ENCODE measurements at regions not wholly inside any gene's neighbourhood (a gene's known extent, or its start where the extent isn't known, plus 50 kb on each side); places are given as distances from the start of the nearest gene placed in this dataset.
A peak's percentile ranks its signal among the peaks of the same experiment; 100 is the strongest.
"Not testable (repeated sequence)": the region's sequence is repeated elsewhere in the genome, so short reads cannot be mapped to it uniquely, and the experiment has no call there.

GRCh38 chr7:150084724-150085123, 211.0 kb downstream of the ATP6V0E2 start:
- not testable (repeated sequence) for H3K36me3 Mint-ChIP-seq; H3K4me3 Mint-ChIP-seq; DNase-seq; H3K9me3 Mint-ChIP-seq; H3K27ac Mint-ChIP-seq; H3K4me1 Mint-ChIP-seq; H3K27me3 Mint-ChIP-seq (ENCODE audit: low read depth in 3 of 3)

- not testable (repeated sequence) for H3K36me3 Mint-ChIP-seq; DNase-seq; H3K4me1 Mint-ChIP-seq; H3K27me3 Mint-ChIP-seq (ENCODE audit: low read depth in 3 of 3); H3K9me3 Mint-ChIP-seq; H3K4me3 Mint-ChIP-seq; H3K27ac Mint-ChIP-seq
Observed at GRCh38 chr7:150087478-150087877, 213.7 kb downstream of the ATP6V0E2 start.

- H3K27ac Mint-ChIP-seq; H3K36me3 Mint-ChIP-seq; H3K27me3 Mint-ChIP-seq (ENCODE audit: low read depth in 3 of 3); H3K4me3 Mint-ChIP-seq; H3K9me3 Mint-ChIP-seq; H3K4me1 Mint-ChIP-seq; DNase-seq: not testable (repeated sequence)
Observed at GRCh38 chr7:150089139-150089538, 215.4 kb downstream of the ATP6V0E2 start.

GRCh38 chr7:150090776-150091175, 217.0 kb downstream of the ATP6V0E2 start:
- H3K27ac Mint-ChIP-seq; DNase-seq; H3K9me3 Mint-ChIP-seq; H3K36me3 Mint-ChIP-seq; H3K4me1 Mint-ChIP-seq; H3K27me3 Mint-ChIP-seq (ENCODE audit: low read depth in 3 of 3); H3K4me3 Mint-ChIP-seq: not testable (repeated sequence)

- not testable (repeated sequence) for H3K4me1 Mint-ChIP-seq
Observed at GRCh38 chr7:150093897-150094296, 220.1 kb downstream of the ATP6V0E2 start.

GRCh38 chr7:150096213-150096994, 222.6 kb downstream of the ATP6V0E2 start:
- not testable (repeated sequence) for H3K27me3 Mint-ChIP-seq (ENCODE audit: low read depth in 3 of 3); H3K36me3 Mint-ChIP-seq

More at GRCh38 chr7:150093897-150094296, 220.1 kb downstream of the ATP6V0E2 start:
- not testable (repeated sequence) for H3K9me3 Mint-ChIP-seq; H3K4me3 Mint-ChIP-seq; H3K27ac Mint-ChIP-seq; DNase-seq; H3K36me3 Mint-ChIP-seq; H3K27me3 Mint-ChIP-seq (ENCODE audit: low read depth in 3 of 3)

GRCh38 chr7:150098592-150098991, 224.6 kb upstream of the LRRC61 start:
- not testable (repeated sequence) for H3K4me1 Mint-ChIP-seq; H3K27me3 Mint-ChIP-seq (ENCODE audit: low read depth in 3 of 3); DNase-seq; H3K36me3 Mint-ChIP-seq; H3K9me3 Mint-ChIP-seq; H3K4me3 Mint-ChIP-seq; H3K27ac Mint-ChIP-seq

More at GRCh38 chr7:150096213-150096994, 222.6 kb downstream of the ATP6V0E2 start:
- H3K27ac Mint-ChIP-seq, DNase-seq, H3K9me3 Mint-ChIP-seq, H3K4me1 Mint-ChIP-seq, H3K4me3 Mint-ChIP-seq: not testable (repeated sequence)

GRCh38 chr7:150101282-150101681, 221.9 kb upstream of the LRRC61 start:
- not testable (repeated sequence) for DNase-seq; H3K27ac Mint-ChIP-seq; H3K27me3 Mint-ChIP-seq (ENCODE audit: low read depth in 3 of 3); H3K36me3 Mint-ChIP-seq; H3K4me1 Mint-ChIP-seq; H3K9me3 Mint-ChIP-seq; H3K4me3 Mint-ChIP-seq

- not testable (repeated sequence) for H3K36me3 Mint-ChIP-seq; H3K27me3 Mint-ChIP-seq (ENCODE audit: low read depth in 3 of 3); H3K27ac Mint-ChIP-seq; H3K4me1 Mint-ChIP-seq; H3K9me3 Mint-ChIP-seq; H3K4me3 Mint-ChIP-seq; DNase-seq
Observed at GRCh38 chr7:150107283-150107682, 215.9 kb upstream of the LRRC61 start.

- not testable (repeated sequence) for H3K36me3 Mint-ChIP-seq; DNase-seq; H3K27ac Mint-ChIP-seq; H3K9me3 Mint-ChIP-seq; H3K4me1 Mint-ChIP-seq; H3K27me3 Mint-ChIP-seq (ENCODE audit: low read depth in 3 of 3); H3K4me3 Mint-ChIP-seq
Observed at GRCh38 chr7:150110375-150110820, 212.8 kb upstream of the LRRC61 start.

- not testable (repeated sequence) for DNase-seq, H3K27ac Mint-ChIP-seq, H3K9me3 Mint-ChIP-seq, H3K4me1 Mint-ChIP-seq, H3K4me3 Mint-ChIP-seq, H3K36me3 Mint-ChIP-seq
- H3K27me3 Mint-ChIP-seq (ENCODE audit: low read depth in 3 of 3), result peaks cover 0 to 14% (median 1%) of the 10 kb centered on the region in 3 donors
Observed at GRCh38 chr7:150110882-150111281, 212.3 kb upstream of the LRRC61 start.

- peak overlapping the region in 1 of 5 donors; percentile 27 for H3K4me3 Mint-ChIP-seq
- peaks cover 0 to 14% (median 1%) of the 10 kb centered on the region in 3 donors for H3K27me3 Mint-ChIP-seq (ENCODE audit: low read depth in 3 of 3)
- H3K4me1 Mint-ChIP-seq, H3K36me3 Mint-ChIP-seq, H3K9me3 Mint-ChIP-seq, DNase-seq: not testable (repeated sequence)
- H3K27ac Mint-ChIP-seq, result peak overlapping the region in 1 of 6 donors; percentile 32
Observed at GRCh38 chr7:150111373-150112139, 211.6 kb upstream of the LRRC61 start.

GRCh38 chr7:150113301-150113700, 209.9 kb upstream of the LRRC61 start:
- H3K4me3 Mint-ChIP-seq, H3K36me3 Mint-ChIP-seq, H3K27ac Mint-ChIP-seq, DNase-seq, H3K9me3 Mint-ChIP-seq, H3K4me1 Mint-ChIP-seq: not testable (repeated sequence)
- peaks cover 0 to 14% (median 1%) of the 10 kb centered on the region in 3 donors for H3K27me3 Mint-ChIP-seq (ENCODE audit: low read depth in 3 of 3)

- DNase-seq, H3K27ac Mint-ChIP-seq, H3K36me3 Mint-ChIP-seq, H3K4me3 Mint-ChIP-seq, H3K4me1 Mint-ChIP-seq, H3K9me3 Mint-ChIP-seq: not testable (repeated sequence)
- peaks cover 0 to 14% (median 1%) of the 10 kb centered on the region in 3 donors for H3K27me3 Mint-ChIP-seq (ENCODE audit: low read depth in 3 of 3)
Observed at GRCh38 chr7:150114591-150114990, 208.6 kb upstream of the LRRC61 start.

All from immature natural killer cell (primary cell).